Smooth muscle cell (in vitro differentiated cells): ENCODE measurements at regions not wholly inside any gene's neighbourhood (a gene's known extent, or its start where the extent isn't known, plus 50 kb on each side); places are given as distances from the start of the nearest gene placed in this dataset.

Experiments used
- DNase-seq: peaks from one replicate; lab custom pipeline; 2025; ENCODE audit not compliant: unreplicated experiment; lab: John Stamatoyannopoulos, UW
- H2AFZ ChIP-seq: fragments of 200-600 bp; sonication (generic); 2 replicates; pipeline ENCODE4 v1.6.0; 2016; ENCODE audit warnings: antibody characterized with exemption, low read depth, mild to moderate bottlenecking
- H3F3A ChIP-seq: fragments of 200-600 bp; sonication (generic); 2 replicates; pipeline ENCODE4 v1.6.0; 2017; ENCODE audit warnings: antibody characterized with exemption, low read depth
- H3K27ac ChIP-seq: fragments of 200-600 bp; sonication (generic); 2 replicates; pipeline ENCODE4 v1.5.1; 2016; ENCODE audit warnings: low read depth, mild to moderate bottlenecking
- H3K27me3 ChIP-seq: fragments of 200-600 bp; sonication (generic); 2 replicates; pipeline ENCODE4 v1.6.1; 2016; ENCODE audit warnings: low read depth, mild to moderate bottlenecking
- H3K36me3 ChIP-seq: fragments of 200-600 bp; sonication (generic); 2 replicates; pipeline ENCODE4 v1.5.1; 2016; ENCODE audit warnings: low read depth
- H3K4me1 ChIP-seq: fragments of 200-600 bp; sonication (generic); 2 replicates; pipeline ENCODE4 v1.5.1; 2016; ENCODE audit warnings: low read depth
- H3K4me2 ChIP-seq: fragments of 200-600 bp; sonication (generic); 2 replicates; pipeline ENCODE4 v1.6.0; 2016; ENCODE audit warnings: mild to moderate bottlenecking
- H3K4me3 ChIP-seq: fragments of 200-600 bp; sonication (generic); 2 replicates; pipeline ENCODE4 v1.5.1; 2016; ENCODE audit warnings: mild to moderate bottlenecking
- H3K79me2 ChIP-seq: fragments of 200-600 bp; sonication (generic); 2 replicates; pipeline ENCODE4 v1.6.0; 2016; ENCODE audit warnings: low read depth, mild to moderate bottlenecking
- H3K9ac ChIP-seq: fragments of 200-600 bp; sonication (generic); 2 replicates; pipeline ENCODE4 v1.6.0; 2016; ENCODE audit warnings: low read depth
- H3K9me3 ChIP-seq: fragments of 200-600 bp; sonication (generic); replicated peaks from 2 replicates; pipeline ENCODE4 v1.5.1; 2016; ENCODE audit warnings: low read depth
- H4K20me1 ChIP-seq: fragments of 200-600 bp; sonication (generic); 2 replicates; pipeline ENCODE4 v1.6.0; 2016; ENCODE audit warnings: low read depth
- CTCF ChIP-seq: fragments of 200-600 bp; sonication (generic); IDR thresholded peaks from 2 replicates; pipeline ENCODE4 v1.5.1; 2017; ENCODE audit warnings: borderline replicate concordance, mild to moderate bottlenecking, antibody characterized with exemption; ENCODE audit not compliant: insufficient read depth, poor library complexity, severe bottlenecking
- WGBS: methylation state at CpG from one replicate; pipeline ENCODE4 v1.1.7; 2016; ENCODE audit warnings: low lambda C conversion rate; 5-methylcytosine and 5-hydroxymethylcytosine counted together

DNA sequence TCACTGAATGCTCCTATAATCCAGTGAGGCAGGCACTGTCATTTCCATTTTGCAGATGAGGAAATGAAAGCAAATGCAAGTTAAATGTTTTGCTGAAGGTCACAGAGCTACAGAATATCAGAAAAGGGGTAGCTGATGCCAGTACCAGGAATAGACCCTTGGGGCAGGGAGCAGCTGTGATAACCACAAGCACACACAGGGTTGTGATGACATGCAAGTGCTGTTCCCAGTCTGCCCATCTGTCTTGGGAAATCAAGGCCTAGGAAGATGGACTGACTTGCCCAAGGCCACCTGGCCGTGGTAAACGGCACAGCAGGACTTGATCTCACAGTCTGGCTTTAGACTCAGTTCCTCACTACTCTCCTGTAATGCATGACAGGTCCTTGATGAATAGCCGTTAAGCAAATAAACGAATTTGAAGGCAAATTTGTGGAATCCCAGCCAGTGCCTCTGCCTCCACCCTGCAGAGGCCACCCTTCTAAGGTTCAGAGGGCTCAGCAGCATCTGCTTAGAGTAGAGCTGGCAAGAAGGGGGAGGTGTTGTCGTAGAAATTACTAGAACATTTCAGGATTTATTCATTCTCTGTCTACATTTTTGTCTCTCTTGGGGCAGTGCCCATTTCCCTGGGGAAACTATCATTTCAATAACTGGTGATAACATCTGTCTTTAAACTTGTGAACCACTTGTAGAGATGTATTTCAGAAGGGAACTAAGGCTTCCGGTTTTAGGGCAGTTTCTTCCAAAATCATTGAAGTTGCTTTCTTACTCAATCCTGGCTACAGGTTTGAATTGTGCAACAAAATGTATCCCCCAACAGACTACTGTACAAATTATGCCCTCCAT lies 53.2 kb upstream of the MRPS6 start:
- Histone ChIP-seq H2AFZ (no peak overlapping the region), H3K4me1 (peaks cover 25% of the 10 kb centered on the region), H3F3A (peaks cover 3% of the 10 kb centered on the region), H3K36me3 (no peaks in the 10 kb centered on the region), H3K79me2 (no peaks in the 10 kb centered on the region), H3K4me3 (no peak overlapping the region), H3K27ac (no peak overlapping the region), H3K9me3 (no peaks in the 10 kb centered on the region), H4K20me1 (no peaks in the 10 kb centered on the region), H3K9ac (no peak overlapping the region), H3K27me3 (no peaks in the 10 kb centered on the region), H3K4me2 (no peak overlapping the region)
- no peak for TF ChIP-seq CTCF
- DNase-seq = no peak
- WGBS = 80% methylated on average over 6 of the region's 6 CpGs

GRCh38 chr21:34019402-34019801 lies 54.0 kb upstream of the MRPS6 start:
- DNase-seq = no peak
- Histone ChIP-seq H3F3A (peaks cover 3% of the 10 kb centered on the region), H3K27ac (no peak overlapping the region), H3K27me3 (no peaks in the 10 kb centered on the region), H3K4me1 (peaks cover 24% of the 10 kb centered on the region), H3K9me3 (no peaks in the 10 kb centered on the region), H3K4me3 (no peak overlapping the region), H3K9ac (no peak overlapping the region), H3K79me2 (no peaks in the 10 kb centered on the region), H3K4me2 (no peak overlapping the region), H3K36me3 (no peaks in the 10 kb centered on the region), H4K20me1 (no peaks in the 10 kb centered on the region), H2AFZ (no peak overlapping the region)
- no peak for TF ChIP-seq CTCF
- WGBS = 92% methylated on average over 1 of the region's 1 CpG

- no peak for DNase-seq
Measured at GRCh38 chr21:34018910-34019309, 54.5 kb upstream of the MRPS6 start.

More at GRCh38 chr21:34018910-34019309, 54.5 kb upstream of the MRPS6 start:
- no peak overlapping the region for H3K9ac ChIP-seq
- no peaks in the 10 kb centered on the region for H4K20me1 ChIP-seq
- no peaks in the 10 kb centered on the region for H3K9me3 ChIP-seq
- no peaks in the 10 kb centered on the region for H3K27me3 ChIP-seq
- H3K4me3 ChIP-seq = no peak overlapping the region
- H3F3A ChIP-seq = no peaks in the 10 kb centered on the region
- H3K79me2 ChIP-seq = no peaks in the 10 kb centered on the region
- TF ChIP-seq CTCF = no peak
- peaks cover 19% of the 10 kb centered on the region for H3K4me1 ChIP-seq
- WGBS = 94% methylated on average over 1 of the region's 1 CpG
- no peak overlapping the region for H3K27ac ChIP-seq
- H3K36me3 ChIP-seq = no peaks in the 10 kb centered on the region
- H2AFZ ChIP-seq = no peak overlapping the region
- H3K4me2 ChIP-seq = no peak overlapping the region
